K562 (cell line): ENCODE measurements at regions not wholly inside any gene's neighbourhood (a gene's known extent, or its start where the extent isn't known, plus 50 kb on each side); places are given as distances from the start of the nearest gene placed in this dataset.

ENCODE experiments used
- ATAC-seq: fragments of 200-7000 bp; cut with Tn5 transposase; 3 replicates; pipeline ENCODE4 v1.9.1; 2020; ENCODE audit warnings: moderate library complexity
- BruUV-seq: library from RNA; stranded (reverse); fragments of 400-500 nt; replicated peaks from 2 replicates; lab custom pipeline; 2021; lab: Mats Ljungman, UMichigan
- CTCF ChIA-PET: fragments of 300-600 bp; formaldehyde crosslinking; extraction: SDS; loops from one replicate; lab custom pipeline; 2021; ENCODE audit warnings: low intra/inter-chr PET ratio; lab: Yijun Ruan, JAX
- POLR2A ChIA-PET: fragments of 300-600, 350-650 bp; sonication (Branson Sonifier 250); formaldehyde crosslinking; extraction: SDS; loops from one replicate; lab custom pipeline; 2021; ENCODE audit warnings: antibody characterized with exemption, inconsistent platforms; lab: Yijun Ruan, JAX
- DNase-seq, 4 experiments: peaks; one replicate each; pipeline versions ENCODE4 v3.0.0 to v3.0.0-alpha.2; 2011 to 2018; ENCODE audit warnings: low spot score in 3 of 4, mixed read lengths in 3 of 4; ENCODE audit errors: extremely low read depth in 1 of 4
- FAIRE-seq: peaks from 2 replicates; lab custom pipeline; 2011; peaks lifted over from hg19 to GRCh38; lab: Jason Lieb, UNC
- H2AFZ ChIP-seq: 2 replicates; pipeline ENCODE4 v1.6.0; 2011; ENCODE audit warnings: low read depth, low read length, control low read depth, inconsistent platforms
- H3K27ac ChIP-seq: fragments of 200-600 bp; 3 replicates; pipeline ENCODE4 v1.8.0; 2011; ENCODE audit warnings: low read depth, mild to moderate bottlenecking, control low read depth, inconsistent platforms, low read length, moderate library complexity, mixed read lengths; ENCODE audit errors: extremely low read depth
- H3K27me3 ChIP-seq, 2 experiments: fragments of 300-600 bp in 1 of 2; 2 replicates in 1 of 2; 3 replicates in 1 of 2; pipeline versions ENCODE4 v1.6.0 to v1.8.0; 2011; ENCODE audit warnings: inconsistent platforms in 2 of 2, low read length in 2 of 2, mild to moderate bottlenecking in 1 of 2, mixed read lengths in 1 of 2, moderate library complexity in 1 of 2; ENCODE audit not compliant: control insufficient read depth in 2 of 2, insufficient read depth in 2 of 2
- H3K36me3 ChIP-seq: fragments of 300-600 bp; 3 replicates; pipeline ENCODE4 v1.8.0; 2011; ENCODE audit warnings: mild to moderate bottlenecking, low read length, inconsistent platforms; ENCODE audit not compliant: control insufficient read depth, insufficient read depth
- H3K4me1 ChIP-seq, 2 experiments: fragments of 200-600 bp in 1 of 2; replicated peaks in 1 of 2; 2 replicates in 1 of 2; 3 replicates in 1 of 2; pipeline versions ENCODE4 v1.5.1 to v1.8.0; 2011; ENCODE audit warnings: inconsistent platforms in 2 of 2, low read length in 2 of 2, mild to moderate bottlenecking in 1 of 2, mixed read lengths in 1 of 2, moderate library complexity in 1 of 2; ENCODE audit not compliant: control insufficient read depth in 2 of 2, insufficient read depth in 2 of 2
- H3K4me2 ChIP-seq: 2 replicates; pipeline ENCODE4 v1.6.1; 2011; ENCODE audit warnings: low read length, control low read depth, inconsistent platforms, mixed read lengths; ENCODE audit not compliant: insufficient read depth
- H3K4me3 ChIP-seq: fragments of 200-600 bp; sonication (generic), shearing (Covaris generic); 2 replicates; pipeline ENCODE4 v1.5.1; 2016; ENCODE audit warnings: control low read depth, inconsistent platforms
- H3K79me2 ChIP-seq: fragments of 200-600 bp; 3 replicates; pipeline ENCODE4 v1.8.0; 2011; ENCODE audit warnings: low read length, inconsistent platforms; ENCODE audit not compliant: control insufficient read depth, insufficient read depth
- H3K9ac ChIP-seq, 2 experiments: 2 replicates each; pipeline versions ENCODE4 v1.6.0 to v1.6.1; 2011; ENCODE audit warnings: low read depth in 2 of 2, low read length in 2 of 2, control low read depth in 1 of 2, inconsistent platforms in 1 of 2, mild to moderate bottlenecking in 1 of 2, mixed read lengths in 1 of 2; ENCODE audit not compliant: insufficient read depth in 1 of 2
- H3K9me1 ChIP-seq: one replicate; pipeline ENCODE4 v1.6.0; 2011; ENCODE audit warnings: inconsistent platforms, mild to moderate bottlenecking, low read length, moderate library complexity; ENCODE audit not compliant: control insufficient read depth, insufficient read depth
- H3K9me3 ChIP-seq: replicated peaks from 2 replicates; pipeline ENCODE4 v1.5.1; 2011; ENCODE audit warnings: low read depth, low read length, inconsistent platforms; ENCODE audit not compliant: control insufficient read depth, insufficient read depth
- H4K20me1 ChIP-seq: replicated peaks from 2 replicates; pipeline ENCODE4 v1.6.1; 2011; ENCODE audit warnings: low read length, inconsistent platforms, mixed read lengths; ENCODE audit not compliant: control insufficient read depth, insufficient read depth
- ATF4 ChIP-seq: fragments of 450-650 bp; formaldehyde crosslinking; IDR thresholded peaks from 2 replicates; pipeline ENCODE4 v1.4.0; 2022; ENCODE audit warnings: mild to moderate bottlenecking, moderate library complexity
- CBFB ChIP-seq: sonication (generic); formaldehyde crosslinking; IDR thresholded peaks from 2 replicates; pipeline ENCODE4 v1.4.0; 2020; ENCODE audit warnings: mild to moderate bottlenecking, missing genetic modification reagents
- CBX1 ChIP-seq: sonication (generic); IDR thresholded peaks from 2 replicates; pipeline ENCODE4 v1.6.1; 2016; ENCODE audit warnings: antibody characterized with exemption, low read depth, mild to moderate bottlenecking
- GTF2A2 ChIP-seq: IDR thresholded peaks from 2 replicates; pipeline ENCODE4 v1.6.1; 2016; ENCODE audit warnings: mild to moderate bottlenecking, missing genetic modification characterization, missing compliant biosample characterization
- NBN ChIP-seq: fragments of 450-650 bp; IDR thresholded peaks from 2 replicates; pipeline ENCODE4 v1.6.1; 2016; ENCODE audit warnings: low read depth, mild to moderate bottlenecking
- NR1H2 ChIP-seq: sonication (generic); formaldehyde crosslinking; IDR thresholded peaks from 2 replicates; pipeline ENCODE4 v1.4.0; 2020; ENCODE audit warnings: mild to moderate bottlenecking, missing genetic modification reagents
- NR2F6 ChIP-seq: fragments of 450-650 bp; formaldehyde crosslinking; IDR thresholded peaks from 2 replicates; pipeline ENCODE4 v1.4.0; 2020; ENCODE audit warnings: mild to moderate bottlenecking
- POLR2AphosphoS5 ChIP-seq: IDR thresholded peaks from 2 replicates; pipeline ENCODE4 v1.6.1; 2011; ENCODE audit warnings: mild to moderate bottlenecking, low read depth, low read length, moderate library complexity; ENCODE audit not compliant: control insufficient read depth, insufficient read depth
- RCOR1 ChIP-seq, 2 experiments: IDR thresholded peaks; 2 replicates each; pipeline ENCODE4 v1.6.1; 2012; ENCODE audit warnings: low read depth in 2 of 2, low read length in 2 of 2, borderline replicate concordance in 1 of 2, improper control_type of control experiment in 1 of 2
- SMARCA5 ChIP-seq: fragments of 450-650 bp; IDR thresholded peaks from 2 replicates; pipeline ENCODE4 v1.6.1; 2016
- TAF15 ChIP-seq: fragments of 200-400 bp; formaldehyde crosslinking; IDR thresholded peaks from 2 replicates; pipeline ENCODE4 v1.6.1; 2017; ENCODE audit warnings: mild to moderate bottlenecking, low read depth, low read length, moderate library complexity
- TRIM28 ChIP-seq: fragments of 450-650 bp; IDR thresholded peaks from 2 replicates; pipeline ENCODE4 v1.6.1; 2017
- WHSC1 ChIP-seq: IDR thresholded peaks from one replicate; pipeline ENCODE4 v1.6.1; 2012; ENCODE audit warnings: low read length, control low read depth, inconsistent platforms
- ZNF512 ChIP-seq: IDR thresholded peaks from 2 replicates; pipeline ENCODE4 v1.6.1; 2016; ENCODE audit warnings: missing genetic modification characterization, missing compliant biosample characterization
- ZNF778 ChIP-seq: fragments of 450-650 bp; formaldehyde crosslinking; IDR thresholded peaks from 2 replicates; pipeline ENCODE4 v1.4.0; 2020; ENCODE audit warnings: mild to moderate bottlenecking, moderate library complexity
- WGBS: fragments of 100-300 bp; shearing (Covaris generic); methylation state at CpG from one replicate; pipeline ENCODE4 v1.1.6; 2016; ENCODE audit warnings: low coverage, mixed read lengths; ENCODE audit not compliant: insufficient coverage; ENCODE audit errors: missing lambda C conversion rate; 5-methylcytosine and 5-hydroxymethylcytosine counted together
- in situ Hi-C: fragments of 300-500 bp; cut with MboI; formaldehyde crosslinking; loops from 4 replicates; pipeline ENCODE4 v1.15.0; 2018; ENCODE audit warnings: inconsistent platforms, mixed read lengths
- intact Hi-C: fragments of 100-400 bp; cut with micrococcal nuclease; formaldehyde crosslinking; loops from 2 replicates; pipeline ENCODE4 v1.14.2; 2022

GRCh38 chr4:152097371-152097770 is 336.6 kb upstream of the GATB start:
- ATAC-seq = no peak

GRCh38 chr4:152095701-152096070 is 334.9 kb upstream of the GATB start:
- Histone ChIP-seq H3K79me2 (no peaks in the 10 kb centered on the region), H2AFZ (no peak overlapping the region), H3K9ac (no peak overlapping the region), H3K4me2 (no peak overlapping the region), H4K20me1 (no peaks in the 10 kb centered on the region; the same call in 1 of the 2 replicates), H3K9me3 (no peaks in the 10 kb centered on the region), H3K27ac (no peak overlapping the region), H3K27me3 (peaks cover 0 to 51% of the 10 kb centered on the region in 2 experiments; a peak in 3 of 5 replicates), H3K9me1 (no peaks in the 10 kb centered on the region), H3K4me1 (no peaks in the 10 kb centered on the region), H3K4me3 (no peak overlapping the region), H3K36me3 (no peaks in the 10 kb centered on the region)
- FAIRE-seq (no peak), ATAC-seq (no peak), DNase-seq (no peak)
- POLR2A ChIA-PET = interaction anchor here (0.6 kb wide), 1 partner anchor 152 kb away, joined by 4 read pairs; no protein-coding TSS in a partner anchor
- intact Hi-C loops (no loop called here), in situ Hi-C loops (no loop called here)
- CTCF ChIA-PET = no interaction called here
- BruUV-seq = no TSS peak
- WGBS = 0% methylated on average over 1 of the region's 1 CpG
- TF ChIP-seq NBN = no peak
- TF ChIP-seq NR2F6 (CRISPR knock-in tag) = no peak
- no peak for TF ChIP-seq NR1H2
- no peak for TF ChIP-seq RCOR1 (IDR thresholded peaks at IDR 0.05; ENCODE audit: borderline replicate concordance in 1 of 2, low read depth in 2 of 2, low read length in 2 of 2)
- TF ChIP-seq TRIM28 = no peak
- TF ChIP-seq CBX1 = no peak
- TF ChIP-seq GTF2A2 = no peak
- no peak for TF ChIP-seq TAF15
- no peak for TF ChIP-seq CBFB
- TF ChIP-seq POLR2AphosphoS5 = no peak
- TF ChIP-seq WHSC1 = no peak
- no peak for TF ChIP-seq ATF4 (CRISPR knock-in tag)
- TF ChIP-seq ZNF778 (CRISPR knock-in tag) = no peak

More at GRCh38 chr4:152097371-152097770, 336.6 kb upstream of the GATB start:
- no peak for DNase-seq
- Histone ChIP-seq H3K9me3 (no peaks in the 10 kb centered on the region), H2AFZ (no peak overlapping the region), H3K4me1 (no peaks in the 10 kb centered on the region), H3K27me3 (peaks cover 0 to 53% of the 10 kb centered on the region in 2 experiments; a peak in 3 of 5 replicates), H3K27ac (no peak overlapping the region), H4K20me1 (no peaks in the 10 kb centered on the region; the same call in 1 of the 2 replicates), H3K4me2 (no peak overlapping the region), H3K4me3 (no peak overlapping the region), H3K9ac (no peak overlapping the region), H3K36me3 (no peaks in the 10 kb centered on the region), H3K79me2 (no peaks in the 10 kb centered on the region), H3K9me1 (no peaks in the 10 kb centered on the region)
- POLR2A ChIA-PET = interaction anchor here (0.6 kb wide), 1 partner anchor 171 kb away, joined by 3 read pairs; no protein-coding TSS in a partner anchor
- 20% methylated on average over 2 of the region's 3 CpGs for WGBS
- intact Hi-C loops = no loop called here
- TF ChIP-seq ZNF512 (tag) (peak; percentile 96), SMARCA5 (no peak)
- no peak for FAIRE-seq
- no TSS peak for BruUV-seq
- CTCF ChIA-PET = no interaction called here
- in situ Hi-C loops = no loop called here
